ENCODE measurements at regions not wholly inside any gene's neighbourhood (a gene's known extent, or its start where the extent isn't known, plus 50 kb on each side); places are given as distances from the start of the nearest gene placed in this dataset.
"Not testable (repeated sequence)": the region's sequence is repeated elsewhere in the genome, so short reads cannot be mapped to it uniquely, and the experiment has no call there.

GRCh38 chr5:67960939-67961338 is 254.6 kb upstream of the PIK3R1 start:
- no peak overlapping the region for H3K4me2 ChIP-seq
- no peak overlapping the region for H3K4me3 ChIP-seq
- no peaks in the 10 kb centered on the region for H3K4me1 ChIP-seq
- no peak for TF ChIP-seq Cebpa-rat (IDR thresholded peaks at IDR 0.05)
- no peaks in the 10 kb centered on the region for H3K9me3 ChIP-seq (replicated peaks in 1 of 11)
- no peaks in the 10 kb centered on the region for H3K27me3 ChIP-seq
- H3K36me3 ChIP-seq = no peaks in the 10 kb centered on the region
- H3K9ac ChIP-seq = no peak overlapping the region
- H3K27ac ChIP-seq = no peak overlapping the region
- no peaks in the 10 kb centered on the region for H4K20me1 ChIP-seq

- no peaks in the 10 kb centered on the region for H3K36me3 ChIP-seq
- no peak overlapping the region for H3K4me2 ChIP-seq
- TF ChIP-seq Cebpa-rat (IDR thresholded peaks at IDR 0.05) = no peak
Observed at GRCh38 chr5:67957374-67957773, 258.2 kb upstream of the PIK3R1 start.

GRCh38 chr5:67954351-67954750 is 261.2 kb upstream of the PIK3R1 start:
- H3K9ac ChIP-seq = no peak overlapping the region
- no peaks in the 10 kb centered on the region for H3K4me1 ChIP-seq
- H3K36me3 ChIP-seq = no peaks in the 10 kb centered on the region
- no peaks in the 10 kb centered on the region for H3K9me3 ChIP-seq (replicated peaks in 1 of 11)
- H3K27me3 ChIP-seq = no peaks in the 10 kb centered on the region
- no peak for TF ChIP-seq Cebpa-rat (IDR thresholded peaks at IDR 0.05)
- H3K27ac ChIP-seq = no peak overlapping the region
- no peak overlapping the region for H3K4me3 ChIP-seq
- no peaks in the 10 kb centered on the region for H4K20me1 ChIP-seq
- H3K4me2 ChIP-seq = no peak overlapping the region

More at GRCh38 chr5:67957374-67957773, 258.2 kb upstream of the PIK3R1 start:
- Histone ChIP-seq H3K27ac (no peak overlapping the region), H4K20me1 (no peaks in the 10 kb centered on the region), H3K4me3 (no peak overlapping the region), H3K9ac (no peak overlapping the region), H3K27me3 (no peaks in the 10 kb centered on the region), H3K4me1 (no peaks in the 10 kb centered on the region), H3K9me3 (replicated peaks in 1 of 11) (no peaks in the 10 kb centered on the region)

DNA sequence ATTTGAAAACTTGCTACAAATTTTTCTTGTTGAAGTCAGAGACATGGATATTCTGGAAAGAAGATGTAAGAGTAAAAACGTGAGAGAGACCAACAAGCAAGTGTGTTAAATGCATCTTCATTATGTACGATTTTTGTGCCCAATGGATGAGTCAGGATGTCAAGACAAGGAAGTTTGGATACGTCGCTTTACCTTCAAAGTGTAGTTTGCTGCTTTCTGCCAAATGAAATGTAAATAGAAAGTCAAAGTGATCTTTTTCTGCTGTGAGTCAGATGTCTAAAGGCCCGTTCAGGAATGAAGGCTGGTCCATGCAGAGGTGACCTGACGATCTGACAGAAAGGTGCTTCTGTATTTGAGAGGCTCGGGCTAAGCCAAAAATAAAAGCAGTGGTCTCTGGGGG is 273.1 kb upstream of the PIK3R1 start:
- no peaks in the 10 kb centered on the region for H3K36me3 ChIP-seq
- no peaks in the 10 kb centered on the region for H3K27me3 ChIP-seq
- no peak for TF ChIP-seq Cebpa-rat (IDR thresholded peaks at IDR 0.05)
- H3K4me2 ChIP-seq = no peak overlapping the region
- H3K27ac ChIP-seq = no peak overlapping the region
- no peaks in the 10 kb centered on the region for H3K4me1 ChIP-seq
- H3K4me3 ChIP-seq = no peak overlapping the region
- H3K9ac ChIP-seq = no peak overlapping the region
- no peaks in the 10 kb centered on the region for H4K20me1 ChIP-seq
- no peaks in the 10 kb centered on the region for H3K9me3 ChIP-seq (replicated peaks in 1 of 11)

GRCh38 chr5:67941614-67942401 is 273.7 kb upstream of the PIK3R1 start:
- H3K9ac ChIP-seq = no peak overlapping the region
- no peak overlapping the region for H3K4me3 ChIP-seq
- no peaks in the 10 kb centered on the region for H4K20me1 ChIP-seq
- H3K4me1 ChIP-seq = 0 out of 20 replicates have a peak, but pooled peaks cover 0 to under 1% (median 0%) of the 10 kb centered on the region in 10 experiments
- H3K27me3 ChIP-seq = no peaks in the 10 kb centered on the region
- TF ChIP-seq Cebpa-rat (IDR thresholded peaks at IDR 0.05) = no peak
- H3K36me3 ChIP-seq = no peaks in the 10 kb centered on the region
- no peaks in the 10 kb centered on the region for H3K9me3 ChIP-seq (replicated peaks in 1 of 11)
- no peak overlapping the region for H3K4me2 ChIP-seq
- no peak overlapping the region for H3K27ac ChIP-seq

DNA sequence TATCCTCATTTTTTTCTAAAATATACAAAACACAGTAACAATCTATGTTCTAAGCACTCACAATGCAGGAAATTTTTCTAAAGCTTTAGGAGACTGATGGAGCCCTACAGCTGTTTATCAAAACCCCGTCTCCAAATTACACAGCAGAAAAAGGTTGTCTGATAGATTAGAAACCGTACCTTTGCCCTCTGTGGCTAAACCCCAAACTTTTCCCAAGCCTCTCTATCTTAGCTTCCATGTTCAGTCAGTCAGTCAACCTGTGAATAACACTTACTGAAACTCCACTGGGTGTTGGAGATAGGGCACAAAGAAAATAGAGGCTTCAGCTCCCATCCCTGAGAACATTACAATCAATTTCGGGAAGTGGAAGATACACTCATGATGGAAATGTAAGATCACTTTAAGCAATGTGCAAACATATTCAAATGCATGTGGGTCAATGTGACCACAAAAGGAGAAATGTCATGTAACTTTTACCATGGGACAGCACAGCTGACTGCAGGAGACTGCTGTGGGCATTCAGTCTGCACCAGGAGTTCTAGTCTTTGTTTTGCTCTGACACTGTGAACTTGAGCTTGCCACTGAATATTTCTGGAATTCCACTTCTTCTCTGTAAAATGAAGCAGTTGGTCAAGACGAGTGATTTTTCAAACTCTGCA is 279.5 kb upstream of the PIK3R1 start:
- Histone ChIP-seq H3K4me3 (no peak overlapping the region), H3K9me3 (replicated peaks in 1 of 11) (peaks cover 0 to 7% (median 0%) of the 10 kb centered on the region in 11 experiments; a peak in 1 of 22 replicates), H3K4me2 (peak overlapping the region in 1 of 11 experiments; percentile 50; a peak in 2 of 22 replicates), H3K27ac (no peak overlapping the region), H3K9ac (no peak overlapping the region), H4K20me1 (no peaks in the 10 kb centered on the region), H3K27me3 (no peaks in the 10 kb centered on the region), H3K36me3 (no peaks in the 10 kb centered on the region), H3K4me1 (peaks cover 0 to 19% (median 0%) of the 10 kb centered on the region in 10 experiments; a peak in 2 of 20 replicates)
- no peak for TF ChIP-seq Cebpa-rat (IDR thresholded peaks at IDR 0.05)

DNA sequence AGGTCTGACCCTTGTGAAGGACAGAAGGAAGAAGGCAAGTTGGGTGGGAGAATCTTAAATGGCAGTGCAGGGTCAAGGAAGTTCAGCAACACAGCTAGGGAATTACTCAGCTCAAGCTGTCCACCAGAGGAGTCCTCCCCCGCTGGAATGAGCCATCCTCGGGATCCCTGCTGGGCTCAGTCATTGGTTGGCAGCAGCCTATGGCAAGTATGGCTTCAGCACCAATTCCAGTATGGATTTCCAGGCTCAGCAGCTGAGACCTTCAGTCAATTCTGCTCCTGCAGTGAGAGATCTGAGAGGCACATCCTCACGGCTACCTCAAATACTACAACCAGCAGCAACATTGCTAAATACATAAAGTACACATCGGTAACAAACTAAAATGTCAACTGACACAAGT is 280.6 kb upstream of the PIK3R1 start:
- H3K36me3 ChIP-seq = no peaks in the 10 kb centered on the region
- H3K9me3 ChIP-seq (replicated peaks in 1 of 11) = peaks cover 0 to 7% (median 0%) of the 10 kb centered on the region in 11 experiments; a peak in 1 of 22 replicates
- no peaks in the 10 kb centered on the region for H4K20me1 ChIP-seq
- H3K27me3 ChIP-seq = no peaks in the 10 kb centered on the region
- H3K4me2 ChIP-seq = no peak overlapping the region
- H3K4me3 ChIP-seq = no peak overlapping the region
- TF ChIP-seq Cebpa-rat (IDR thresholded peaks at IDR 0.05) = no peak
- no peak overlapping the region for H3K9ac ChIP-seq
- H3K27ac ChIP-seq = no peak overlapping the region
- peaks cover 0 to 19% (median 0%) of the 10 kb centered on the region in 10 experiments; a peak in 2 of 20 replicates for H3K4me1 ChIP-seq

GRCh38 chr5:67925511-67925910 is 290.0 kb upstream of the PIK3R1 start:
- Histone ChIP-seq H3K4me1 (peaks cover 0 to 7% (median 0%) of the 10 kb centered on the region in 10 experiments; a peak in 4 of 20 replicates), H3K9ac (no peak overlapping the region)

DNA sequence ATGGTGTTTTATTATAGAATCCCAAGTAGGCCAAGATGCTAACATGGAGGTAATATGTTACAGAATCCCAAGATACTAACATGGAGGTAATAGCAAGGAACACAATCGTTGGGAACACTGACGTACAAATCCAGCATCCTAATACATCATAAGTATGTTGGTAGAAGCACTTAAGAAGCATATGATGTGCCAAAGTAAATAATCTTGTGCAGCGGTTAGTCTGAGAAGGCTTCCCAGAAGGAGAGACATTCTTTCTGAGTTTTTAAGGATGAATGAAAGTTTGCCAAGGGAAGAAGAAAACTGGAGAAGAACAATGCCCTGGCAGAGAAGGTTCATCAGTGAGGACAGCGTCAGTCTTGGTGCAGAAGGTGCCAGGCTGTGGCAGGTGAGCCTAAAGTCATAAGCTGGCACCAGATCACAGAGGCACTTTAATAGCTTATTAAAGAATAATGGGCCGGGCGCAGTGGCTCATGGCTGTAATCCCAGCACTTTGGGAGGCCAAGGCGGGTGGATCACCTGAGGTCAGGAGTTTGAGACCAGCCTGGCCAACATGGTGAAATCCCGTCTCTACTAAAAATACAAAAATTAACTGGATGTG is 294.5 kb upstream of the PIK3R1 start:
- Histone ChIP-seq H4K20me1 (no peaks in the 10 kb centered on the region), H3K36me3 (no peaks in the 10 kb centered on the region), H3K9me3 (replicated peaks in 1 of 11) (peaks cover 8 to 18% (median 12%) of the 10 kb centered on the region in 11 experiments; a peak in 17 of 22 replicates), H3K4me1 (peaks cover 0 to 7% (median 0%) of the 10 kb centered on the region in 10 experiments; a peak in 4 of 20 replicates), H3K27me3 (no peaks in the 10 kb centered on the region), H3K4me2 (no peak overlapping the region), H3K27ac (no peak overlapping the region), H3K4me3 (no peak overlapping the region), H3K9ac (no peak overlapping the region)
- no peak for TF ChIP-seq Cebpa-rat (IDR thresholded peaks at IDR 0.05)

More at GRCh38 chr5:67925511-67925910, 290.0 kb upstream of the PIK3R1 start:
- Histone ChIP-seq H3K4me2 (0 out of 22 replicates have a peak overlapping the region, but pooled peaks of 1 of the 11 experiments have one; percentile 7), H3K27me3 (no peaks in the 10 kb centered on the region), H3K27ac (no peak overlapping the region), H3K36me3 (no peaks in the 10 kb centered on the region), H4K20me1 (no peaks in the 10 kb centered on the region), H3K4me3 (no peak overlapping the region), H3K9me3 (replicated peaks in 1 of 11) (peaks cover 0 to 3% (median 0%) of the 10 kb centered on the region in 11 experiments; a peak in 1 of 22 replicates)
- TF ChIP-seq Cebpa-rat (IDR thresholded peaks at IDR 0.05) = no peak

GRCh38 chr5:67919532-67919931 is 296.0 kb upstream of the PIK3R1 start:
- H3K9me3 ChIP-seq (replicated peaks in 1 of 11) = peaks cover 8 to 18% (median 12%) of the 10 kb centered on the region in 11 experiments; a peak in 17 of 22 replicates
- H4K20me1 ChIP-seq, H3K27ac ChIP-seq, H3K4me3 ChIP-seq, H3K9ac ChIP-seq, H3K27me3 ChIP-seq, H3K36me3 ChIP-seq, H3K4me2 ChIP-seq: not testable (repeated sequence)
- peaks cover 0 to 12% (median 5%) of the 10 kb centered on the region in 10 experiments; a peak in 8 of 20 replicates for H3K4me1 ChIP-seq

Measured in BLaER1 treated with 17β-estradiol and CSF1 and Interleukin-3, amounts not matched to agents 10 nM and 100 nM (cell line).